ENCODE measurements at regions not wholly inside any gene's neighbourhood (a gene's known extent, or its start where the extent isn't known, plus 50 kb on each side); places are given as distances from the start of the nearest gene placed in this dataset.

GRCh38 chr20:7387638-7388193 lies 552.5 kb downstream of the HAO1 start:
- no peak overlapping the region for H3K27ac ChIP-seq (ENCODE audit: low read length)
- H3K4me1 ChIP-seq (ENCODE audit: control insufficient read depth, insufficient read depth, low read length): no peaks in the 10 kb centered on the region
- H3K9me3 ChIP-seq (ENCODE audit: control insufficient read depth in 2 of 2, low read length in 2 of 2): no peaks in the 10 kb centered on the region
- H3K9ac ChIP-seq (ENCODE audit: low read length in 2 of 2): no peak overlapping the region
- no peaks in the 10 kb centered on the region for H3K27me3 ChIP-seq (ENCODE audit: control insufficient read depth in 1 of 2, insufficient read depth in 2 of 2, low read length in 2 of 2)
- no peak overlapping the region for H3K4me3 ChIP-seq (ENCODE audit: low read length in 2 of 2)
- H3K36me3 ChIP-seq (ENCODE audit: control insufficient read depth in 2 of 2, insufficient read depth in 2 of 2, low read length in 2 of 2): no peaks in the 10 kb centered on the region

GRCh38 chr20:7389216-7389615 lies 551.0 kb downstream of the HAO1 start:
- Histone ChIP-seq H3K4me1 (ENCODE audit: control insufficient read depth, insufficient read depth, low read length) (no peaks in the 10 kb centered on the region), H3K36me3 (ENCODE audit: control insufficient read depth in 2 of 2, insufficient read depth in 2 of 2, low read length in 2 of 2) (no peaks in the 10 kb centered on the region), H3K4me3 (ENCODE audit: low read length in 2 of 2) (no peak overlapping the region), H3K9me3 (ENCODE audit: control insufficient read depth in 2 of 2, low read length in 2 of 2) (no peaks in the 10 kb centered on the region), H3K27ac (ENCODE audit: low read length) (no peak overlapping the region), H3K9ac (ENCODE audit: low read length in 2 of 2) (no peak overlapping the region), H3K27me3 (ENCODE audit: control insufficient read depth in 1 of 2, insufficient read depth in 2 of 2, low read length in 2 of 2) (no peaks in the 10 kb centered on the region)

GRCh38 chr20:7392542-7393206 lies 547.6 kb downstream of the HAO1 start:
- Histone ChIP-seq H3K27ac (ENCODE audit: low read length) (no peak overlapping the region), H3K36me3 (ENCODE audit: control insufficient read depth in 2 of 2, insufficient read depth in 2 of 2, low read length in 2 of 2) (no peaks in the 10 kb centered on the region), H3K9me3 (ENCODE audit: control insufficient read depth in 2 of 2, low read length in 2 of 2) (peaks cover under 1 to 4% of the 10 kb centered on the region in 2 donors), H3K27me3 (ENCODE audit: control insufficient read depth in 1 of 2, insufficient read depth in 2 of 2, low read length in 2 of 2) (no peaks in the 10 kb centered on the region), H3K9ac (ENCODE audit: low read length in 2 of 2) (no peak overlapping the region), H3K4me1 (ENCODE audit: control insufficient read depth, insufficient read depth, low read length) (no peaks in the 10 kb centered on the region), H3K4me3 (ENCODE audit: low read length in 2 of 2) (no peak overlapping the region)

GRCh38 chr20:7399114-7399513 lies 541.1 kb downstream of the HAO1 start:
- H3K4me3 ChIP-seq (ENCODE audit: low read length in 2 of 2): no peak overlapping the region
- no peak overlapping the region for H3K27ac ChIP-seq (ENCODE audit: low read length)
- H3K9me3 ChIP-seq (ENCODE audit: control insufficient read depth in 2 of 2, low read length in 2 of 2): peaks cover 2 to 4% of the 10 kb centered on the region in 2 donors
- H3K36me3 ChIP-seq (ENCODE audit: control insufficient read depth in 2 of 2, insufficient read depth in 2 of 2, low read length in 2 of 2): no peaks in the 10 kb centered on the region
- H3K27me3 ChIP-seq (ENCODE audit: control insufficient read depth in 1 of 2, insufficient read depth in 2 of 2, low read length in 2 of 2): no peaks in the 10 kb centered on the region
- H3K4me1 ChIP-seq (ENCODE audit: control insufficient read depth, insufficient read depth, low read length): no peaks in the 10 kb centered on the region
- H3K9ac ChIP-seq (ENCODE audit: low read length in 2 of 2): no peak overlapping the region

GRCh38 chr20:7399575-7399974 lies 540.7 kb downstream of the HAO1 start:
- Histone ChIP-seq H3K4me3 (ENCODE audit: low read length in 2 of 2) (no peak overlapping the region), H3K4me1 (ENCODE audit: control insufficient read depth, insufficient read depth, low read length) (no peaks in the 10 kb centered on the region), H3K27ac (ENCODE audit: low read length) (no peak overlapping the region), H3K27me3 (ENCODE audit: control insufficient read depth in 1 of 2, insufficient read depth in 2 of 2, low read length in 2 of 2) (no peaks in the 10 kb centered on the region), H3K9ac (ENCODE audit: low read length in 2 of 2) (no peak overlapping the region), H3K9me3 (ENCODE audit: control insufficient read depth in 2 of 2, low read length in 2 of 2) (peaks cover 2 to 4% of the 10 kb centered on the region in 2 donors), H3K36me3 (ENCODE audit: control insufficient read depth in 2 of 2, insufficient read depth in 2 of 2, low read length in 2 of 2) (no peaks in the 10 kb centered on the region)

GRCh38 chr20:7406671-7407070 lies 533.6 kb downstream of the HAO1 start:
- H3K36me3 ChIP-seq (ENCODE audit: control insufficient read depth in 2 of 2, insufficient read depth in 2 of 2, low read length in 2 of 2): no peaks in the 10 kb centered on the region
- H3K27me3 ChIP-seq (ENCODE audit: control insufficient read depth in 1 of 2, insufficient read depth in 2 of 2, low read length in 2 of 2): no peaks in the 10 kb centered on the region
- no peak overlapping the region for H3K4me3 ChIP-seq (ENCODE audit: low read length in 2 of 2)
- no peak overlapping the region for H3K9ac ChIP-seq (ENCODE audit: low read length in 2 of 2)
- H3K27ac ChIP-seq (ENCODE audit: low read length): no peak overlapping the region
- H3K9me3 ChIP-seq (ENCODE audit: control insufficient read depth in 2 of 2, low read length in 2 of 2): no peaks in the 10 kb centered on the region
- no peaks in the 10 kb centered on the region for H3K4me1 ChIP-seq (ENCODE audit: control insufficient read depth, insufficient read depth, low read length)

- Histone ChIP-seq H3K4me1 (ENCODE audit: control insufficient read depth, insufficient read depth, low read length) (no peaks in the 10 kb centered on the region), H3K9me3 (ENCODE audit: control insufficient read depth in 2 of 2, low read length in 2 of 2) (no peaks in the 10 kb centered on the region), H3K9ac (ENCODE audit: low read length in 2 of 2) (no peak overlapping the region), H3K4me3 (ENCODE audit: low read length in 2 of 2) (no peak overlapping the region), H3K36me3 (ENCODE audit: control insufficient read depth in 2 of 2, insufficient read depth in 2 of 2, low read length in 2 of 2) (no peaks in the 10 kb centered on the region), H3K27me3 (ENCODE audit: control insufficient read depth in 1 of 2, insufficient read depth in 2 of 2, low read length in 2 of 2) (no peaks in the 10 kb centered on the region), H3K27ac (ENCODE audit: low read length) (no peak overlapping the region)
Measured at GRCh38 chr20:7410150-7410549, 530.1 kb downstream of the HAO1 start.

GRCh38 chr20:7411075-7411474 lies 529.2 kb downstream of the HAO1 start:
- Histone ChIP-seq H3K9me3 (ENCODE audit: control insufficient read depth in 2 of 2, low read length in 2 of 2) (no peaks in the 10 kb centered on the region), H3K4me1 (ENCODE audit: control insufficient read depth, insufficient read depth, low read length) (no peaks in the 10 kb centered on the region), H3K36me3 (ENCODE audit: control insufficient read depth in 2 of 2, insufficient read depth in 2 of 2, low read length in 2 of 2) (no peaks in the 10 kb centered on the region), H3K27ac (ENCODE audit: low read length) (no peak overlapping the region), H3K4me3 (ENCODE audit: low read length in 2 of 2) (no peak overlapping the region), H3K9ac (ENCODE audit: low read length in 2 of 2) (no peak overlapping the region), H3K27me3 (ENCODE audit: control insufficient read depth in 1 of 2, insufficient read depth in 2 of 2, low read length in 2 of 2) (no peaks in the 10 kb centered on the region)

- no peak overlapping the region for H3K4me3 ChIP-seq (ENCODE audit: low read length in 2 of 2)
- H3K9me3 ChIP-seq (ENCODE audit: control insufficient read depth in 2 of 2, low read length in 2 of 2): no peaks in the 10 kb centered on the region
- no peaks in the 10 kb centered on the region for H3K27me3 ChIP-seq (ENCODE audit: control insufficient read depth in 1 of 2, insufficient read depth in 2 of 2, low read length in 2 of 2)
- H3K36me3 ChIP-seq (ENCODE audit: control insufficient read depth in 2 of 2, insufficient read depth in 2 of 2, low read length in 2 of 2): no peaks in the 10 kb centered on the region
- no peak overlapping the region for H3K27ac ChIP-seq (ENCODE audit: low read length)
- no peaks in the 10 kb centered on the region for H3K4me1 ChIP-seq (ENCODE audit: control insufficient read depth, insufficient read depth, low read length)
- H3K9ac ChIP-seq (ENCODE audit: low read length in 2 of 2): no peak overlapping the region
Measured at GRCh38 chr20:7415427-7415826, 524.8 kb downstream of the HAO1 start.

GRCh38 chr20:7416382-7416781 lies 523.9 kb downstream of the HAO1 start:
- H3K9ac ChIP-seq (ENCODE audit: low read length in 2 of 2): no peak overlapping the region
- no peak overlapping the region for H3K4me3 ChIP-seq (ENCODE audit: low read length in 2 of 2)
- no peaks in the 10 kb centered on the region for H3K4me1 ChIP-seq (ENCODE audit: control insufficient read depth, insufficient read depth, low read length)
- H3K27ac ChIP-seq (ENCODE audit: low read length): no peak overlapping the region
- no peaks in the 10 kb centered on the region for H3K36me3 ChIP-seq (ENCODE audit: control insufficient read depth in 2 of 2, insufficient read depth in 2 of 2, low read length in 2 of 2)
- H3K9me3 ChIP-seq (ENCODE audit: control insufficient read depth in 2 of 2, low read length in 2 of 2): no peaks in the 10 kb centered on the region
- no peaks in the 10 kb centered on the region for H3K27me3 ChIP-seq (ENCODE audit: control insufficient read depth in 1 of 2, insufficient read depth in 2 of 2, low read length in 2 of 2)

- no peak overlapping the region for H3K4me3 ChIP-seq (ENCODE audit: low read length in 2 of 2)
- H3K36me3 ChIP-seq (ENCODE audit: control insufficient read depth in 2 of 2, insufficient read depth in 2 of 2, low read length in 2 of 2): no peaks in the 10 kb centered on the region
- no peaks in the 10 kb centered on the region for H3K27me3 ChIP-seq (ENCODE audit: control insufficient read depth in 1 of 2, insufficient read depth in 2 of 2, low read length in 2 of 2)
- H3K9ac ChIP-seq (ENCODE audit: low read length in 2 of 2): no peak overlapping the region
- H3K27ac ChIP-seq (ENCODE audit: low read length): no peak overlapping the region
- H3K9me3 ChIP-seq (ENCODE audit: control insufficient read depth in 2 of 2, low read length in 2 of 2): no peaks in the 10 kb centered on the region
- no peaks in the 10 kb centered on the region for H3K4me1 ChIP-seq (ENCODE audit: control insufficient read depth, insufficient read depth, low read length)
Measured at GRCh38 chr20:7420345-7420744, 519.9 kb downstream of the HAO1 start.
